ENCODE measurements at regions not wholly inside any gene's neighbourhood (a gene's known extent, or its start where the extent isn't known, plus 50 kb on each side); places are given as distances from the start of the nearest gene placed in this dataset.

DNA sequence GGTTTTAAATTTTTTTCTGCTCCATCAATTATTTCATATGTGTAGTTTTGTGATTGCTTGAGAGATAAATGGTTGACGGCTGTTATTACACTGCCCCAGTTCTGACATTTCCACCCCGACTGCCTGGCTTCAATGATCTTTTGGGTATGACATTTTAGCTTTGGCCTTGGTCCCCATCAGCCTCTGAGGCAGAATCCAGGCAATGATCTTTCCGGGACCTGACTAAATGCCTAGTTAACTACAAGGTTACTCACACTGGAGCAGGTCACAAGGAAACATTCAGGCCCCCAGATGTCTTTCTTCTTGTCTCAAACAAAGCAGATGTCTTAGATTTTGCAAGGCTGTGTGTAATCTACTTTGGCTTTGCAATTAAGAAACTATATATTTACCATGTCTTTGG, 61.1 kb upstream of the TMCO5A start:
- Mint-ChIP-seq H3K4me3 (ENCODE audit: unreplicated experiment) (no peak overlapping the region), H3K4me1 (ENCODE audit: low read depth, unreplicated experiment) (peaks cover 6% of the 10 kb centered on the region), H3K27me3 (ENCODE audit: unreplicated experiment) (no peaks in the 10 kb centered on the region), H3K27ac (ENCODE audit: unreplicated experiment) (no peak overlapping the region), H3K9me3 (ENCODE audit: unreplicated experiment) (no peaks in the 10 kb centered on the region), H3K36me3 (ENCODE audit: unreplicated experiment) (no peaks in the 10 kb centered on the region)
- TF ChIP-seq, protein P1, sequence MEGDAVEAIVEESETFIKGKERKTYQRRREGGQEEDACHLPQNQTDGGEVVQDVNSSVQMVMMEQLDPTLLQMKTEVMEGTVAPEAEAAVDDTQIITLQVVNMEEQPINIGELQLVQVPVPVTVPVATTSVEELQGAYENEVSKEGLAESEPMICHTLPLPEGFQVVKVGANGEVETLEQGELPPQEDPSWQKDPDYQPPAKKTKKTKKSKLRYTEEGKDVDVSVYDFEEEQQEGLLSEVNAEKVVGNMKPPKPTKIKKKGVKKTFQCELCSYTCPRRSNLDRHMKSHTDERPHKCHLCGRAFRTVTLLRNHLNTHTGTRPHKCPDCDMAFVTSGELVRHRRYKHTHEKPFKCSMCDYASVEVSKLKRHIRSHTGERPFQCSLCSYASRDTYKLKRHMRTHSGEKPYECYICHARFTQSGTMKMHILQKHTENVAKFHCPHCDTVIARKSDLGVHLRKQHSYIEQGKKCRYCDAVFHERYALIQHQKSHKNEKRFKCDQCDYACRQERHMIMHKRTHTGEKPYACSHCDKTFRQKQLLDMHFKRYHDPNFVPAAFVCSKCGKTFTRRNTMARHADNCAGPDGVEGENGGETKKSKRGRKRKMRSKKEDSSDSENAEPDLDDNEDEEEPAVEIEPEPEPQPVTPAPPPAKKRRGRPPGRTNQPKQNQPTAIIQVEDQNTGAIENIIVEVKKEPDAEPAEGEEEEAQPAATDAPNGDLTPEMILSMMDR (IDR thresholded peaks at IDR 0.05; ENCODE audit: partially characterized antibody, unreplicated experiment), result no peak
- DNase-seq, result no peak

DNA sequence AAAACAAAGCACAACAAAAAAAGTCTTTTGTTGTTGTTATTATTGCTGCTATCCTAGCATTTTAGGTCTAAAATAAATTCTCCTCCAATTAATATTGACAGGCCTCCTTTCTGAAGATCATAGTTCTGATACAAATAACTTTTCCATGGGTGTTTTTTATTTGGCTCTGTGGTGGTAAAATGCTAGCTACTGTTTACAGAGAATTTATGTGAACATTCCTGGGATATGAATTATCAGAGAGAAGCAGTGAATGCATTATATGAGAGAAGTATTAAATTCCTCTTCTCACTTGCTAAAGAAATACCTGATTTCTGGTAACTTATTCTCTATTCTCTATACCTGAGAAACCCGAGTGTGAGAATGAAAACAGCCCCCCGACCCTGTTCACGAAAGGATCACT, 57.5 kb upstream of the TMCO5A start:
- no peak for DNase-seq
- H3K4me3 Mint-ChIP-seq (ENCODE audit: unreplicated experiment), result no peak overlapping the region
- H3K36me3 Mint-ChIP-seq (ENCODE audit: unreplicated experiment), result no peaks in the 10 kb centered on the region
- H3K27me3 Mint-ChIP-seq (ENCODE audit: unreplicated experiment), result no peaks in the 10 kb centered on the region
- peaks cover 6% of the 10 kb centered on the region for H3K4me1 Mint-ChIP-seq (ENCODE audit: low read depth, unreplicated experiment)
- no peak overlapping the region for H3K27ac Mint-ChIP-seq (ENCODE audit: unreplicated experiment)
- no peaks in the 10 kb centered on the region for H3K9me3 Mint-ChIP-seq (ENCODE audit: unreplicated experiment)
- TF ChIP-seq, protein P1 (IDR thresholded peaks at IDR 0.05; ENCODE audit: partially characterized antibody, unreplicated experiment), result no peak

DNA sequence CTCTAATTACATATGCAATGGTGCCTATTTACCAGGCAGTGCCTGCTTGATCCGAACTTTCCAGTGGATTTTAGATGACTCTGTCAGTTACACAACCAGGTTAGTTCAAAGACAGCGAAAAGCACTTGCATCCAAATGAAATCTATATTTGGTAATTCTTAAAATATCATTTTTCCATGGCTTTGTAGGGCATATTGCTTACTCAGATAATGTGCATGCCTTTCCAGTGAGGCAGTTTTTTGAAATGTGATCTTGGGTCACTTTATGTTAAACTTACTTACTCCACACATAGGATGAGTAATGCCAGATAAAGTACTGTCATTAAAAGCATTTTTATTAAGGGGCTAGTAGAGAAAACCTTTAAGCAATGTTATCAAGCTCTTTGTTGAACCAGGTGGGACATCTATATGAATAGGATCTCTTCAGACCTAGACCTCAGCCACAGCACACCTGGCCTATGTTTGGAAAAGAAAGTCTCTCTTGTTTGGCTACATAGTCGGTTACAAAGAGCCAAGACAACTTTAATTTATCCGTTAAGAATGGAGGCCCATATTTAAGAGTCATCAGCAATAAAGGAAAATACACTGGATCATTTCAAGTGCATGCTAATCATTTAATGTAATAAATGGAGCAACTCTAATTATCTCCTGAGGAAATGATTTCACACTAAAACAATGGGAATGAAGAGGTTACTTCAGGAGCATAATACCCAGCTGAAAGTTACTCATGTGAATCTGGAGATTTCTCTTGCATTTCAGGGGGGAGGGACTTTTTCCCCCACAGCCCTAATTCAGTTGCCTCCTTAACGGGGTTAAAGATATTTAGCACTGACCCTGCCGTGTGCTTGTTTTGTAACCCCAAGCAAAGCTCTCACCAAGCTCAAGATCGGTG, 56.3 kb upstream of the TMCO5A start:
- H3K9me3 Mint-ChIP-seq (ENCODE audit: unreplicated experiment), result no peaks in the 10 kb centered on the region
- no peak for DNase-seq
- no peak overlapping the region for H3K4me3 Mint-ChIP-seq (ENCODE audit: unreplicated experiment)
- H3K36me3 Mint-ChIP-seq (ENCODE audit: unreplicated experiment), result no peaks in the 10 kb centered on the region
- H3K27ac Mint-ChIP-seq (ENCODE audit: unreplicated experiment), result no peak overlapping the region
- TF ChIP-seq, protein P1 (IDR thresholded peaks at IDR 0.05; ENCODE audit: partially characterized antibody, unreplicated experiment), result no peak
- no peaks in the 10 kb centered on the region for H3K27me3 Mint-ChIP-seq (ENCODE audit: unreplicated experiment)
- H3K4me1 Mint-ChIP-seq (ENCODE audit: low read depth, unreplicated experiment), result peaks cover 2% of the 10 kb centered on the region

DNA sequence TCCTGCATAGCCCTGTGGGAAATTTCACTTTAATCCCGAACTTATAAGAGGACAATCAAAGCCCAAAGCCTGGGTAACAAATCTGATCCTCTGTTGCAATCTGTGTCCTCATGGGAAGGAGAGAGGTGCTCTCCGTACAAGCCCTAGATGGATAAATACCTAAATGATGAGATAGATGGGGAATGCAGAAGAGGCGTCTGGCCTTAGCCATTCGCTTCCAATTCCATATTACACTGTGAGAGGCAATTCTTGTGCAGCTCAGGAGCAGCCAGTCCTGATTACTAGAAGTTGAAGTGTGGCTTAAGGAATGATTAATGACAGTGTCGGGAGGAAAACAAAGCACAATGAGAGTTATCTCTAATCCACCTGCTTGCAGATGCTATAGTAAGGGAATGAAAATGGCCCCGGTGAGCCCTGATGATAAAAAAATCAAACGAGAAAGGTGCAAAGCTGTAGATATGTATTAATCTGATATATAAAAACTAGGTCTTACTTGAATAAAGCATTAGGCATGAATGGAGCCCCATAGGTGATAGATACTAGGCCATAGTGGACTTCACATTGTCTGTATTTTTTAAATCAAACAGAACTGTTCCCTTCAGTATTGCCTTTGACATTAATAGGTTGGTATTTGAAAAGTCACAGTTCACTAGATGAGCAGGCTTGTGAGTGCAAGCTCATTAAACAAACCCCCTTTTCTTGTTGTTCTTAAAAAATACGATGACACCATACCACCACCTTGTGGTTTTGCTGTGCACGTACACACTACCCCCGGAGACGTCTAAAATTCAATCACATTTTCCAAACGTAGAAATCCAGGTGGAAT, 54.2 kb upstream of the TMCO5A start:
- DNase-seq, result no peak
- TF ChIP-seq, protein P1 (IDR thresholded peaks at IDR 0.05; ENCODE audit: partially characterized antibody, unreplicated experiment), result peak; percentile 78
- Mint-ChIP-seq H3K27me3 (ENCODE audit: unreplicated experiment) (no peaks in the 10 kb centered on the region), H3K27ac (ENCODE audit: unreplicated experiment) (no peak overlapping the region), H3K4me1 (ENCODE audit: low read depth, unreplicated experiment) (peaks cover 4% of the 10 kb centered on the region), H3K4me3 (ENCODE audit: unreplicated experiment) (no peak overlapping the region), H3K9me3 (ENCODE audit: unreplicated experiment) (no peaks in the 10 kb centered on the region), H3K36me3 (ENCODE audit: unreplicated experiment) (no peaks in the 10 kb centered on the region)

DNA sequence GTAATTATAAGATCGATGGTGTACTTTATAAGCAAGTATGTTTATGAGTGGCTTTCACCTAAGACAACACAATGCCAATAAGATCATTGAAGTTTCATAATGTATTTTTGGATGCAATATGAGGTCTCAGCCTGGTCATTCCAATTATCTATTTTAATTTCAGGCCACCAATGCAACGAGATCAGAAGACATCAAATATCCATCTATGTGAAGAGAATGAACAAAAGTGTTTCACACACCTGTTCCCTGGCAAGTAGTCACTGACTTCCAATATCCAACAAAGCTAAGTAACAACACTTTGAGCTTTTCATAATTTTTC, 53.6 kb upstream of the TMCO5A start:
- TF ChIP-seq, protein P1 (IDR thresholded peaks at IDR 0.05; ENCODE audit: partially characterized antibody, unreplicated experiment), result no peak
- peaks cover 4% of the 10 kb centered on the region for H3K4me1 Mint-ChIP-seq (ENCODE audit: low read depth, unreplicated experiment)
- no peaks in the 10 kb centered on the region for H3K36me3 Mint-ChIP-seq (ENCODE audit: unreplicated experiment)
- no peak overlapping the region for H3K27ac Mint-ChIP-seq (ENCODE audit: unreplicated experiment)
- H3K27me3 Mint-ChIP-seq (ENCODE audit: unreplicated experiment), result no peaks in the 10 kb centered on the region
- H3K9me3 Mint-ChIP-seq (ENCODE audit: unreplicated experiment), result no peaks in the 10 kb centered on the region
- no peak overlapping the region for H3K4me3 Mint-ChIP-seq (ENCODE audit: unreplicated experiment)
- DNase-seq, result no peak

Measured in glutamatergic neuron (in vitro differentiated cells).